DOHH2 (cell line): ENCODE measurements at regions not wholly inside any gene's neighbourhood (a gene's known extent, or its start where the extent isn't known, plus 50 kb on each side); places are given as distances from the start of the nearest gene placed in this dataset.

Experiments
- EZH2phosphoT487 ChIP-seq: fragments of 200-600 bp; sonication (generic); IDR thresholded peaks from 2 replicates; pipeline ENCODE4 v1.6.1; 2017; ENCODE audit warnings: borderline replicate concordance, mild to moderate bottlenecking, antibody characterized with exemption, low read length, moderate library complexity, mixed read lengths
- TF ChIP-seq, protein P1 (sequence below): fragments of 200-600 bp; sonication (generic); IDR thresholded peaks from one replicate; pipeline ENCODE4 v1.5.1; 2014; ENCODE audit warnings: antibody characterized with exemption, mild to moderate bottlenecking, low read depth, low read length; ENCODE audit not compliant: poor library complexity, severe bottlenecking

DNA sequence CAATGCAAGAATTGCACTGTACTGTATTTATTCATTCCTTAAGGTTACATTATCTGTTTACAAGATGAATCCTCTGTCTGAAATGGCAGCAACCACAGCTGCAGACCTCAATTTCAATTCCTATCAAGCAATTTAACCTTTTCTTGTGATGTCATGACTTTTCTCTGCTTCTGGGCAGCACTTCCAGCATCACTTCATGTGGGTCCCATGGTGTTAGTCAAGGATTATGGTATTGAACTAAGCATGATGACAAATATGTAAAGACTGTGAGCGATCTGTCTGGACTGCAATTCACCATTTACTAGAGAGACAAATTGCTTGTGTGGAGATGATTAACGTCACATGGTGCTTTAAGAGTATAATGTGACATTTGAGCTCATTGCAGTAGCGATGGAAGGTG, 90.5 kb upstream of the CCN2 start:
- TF ChIP-seq, protein P1, sequence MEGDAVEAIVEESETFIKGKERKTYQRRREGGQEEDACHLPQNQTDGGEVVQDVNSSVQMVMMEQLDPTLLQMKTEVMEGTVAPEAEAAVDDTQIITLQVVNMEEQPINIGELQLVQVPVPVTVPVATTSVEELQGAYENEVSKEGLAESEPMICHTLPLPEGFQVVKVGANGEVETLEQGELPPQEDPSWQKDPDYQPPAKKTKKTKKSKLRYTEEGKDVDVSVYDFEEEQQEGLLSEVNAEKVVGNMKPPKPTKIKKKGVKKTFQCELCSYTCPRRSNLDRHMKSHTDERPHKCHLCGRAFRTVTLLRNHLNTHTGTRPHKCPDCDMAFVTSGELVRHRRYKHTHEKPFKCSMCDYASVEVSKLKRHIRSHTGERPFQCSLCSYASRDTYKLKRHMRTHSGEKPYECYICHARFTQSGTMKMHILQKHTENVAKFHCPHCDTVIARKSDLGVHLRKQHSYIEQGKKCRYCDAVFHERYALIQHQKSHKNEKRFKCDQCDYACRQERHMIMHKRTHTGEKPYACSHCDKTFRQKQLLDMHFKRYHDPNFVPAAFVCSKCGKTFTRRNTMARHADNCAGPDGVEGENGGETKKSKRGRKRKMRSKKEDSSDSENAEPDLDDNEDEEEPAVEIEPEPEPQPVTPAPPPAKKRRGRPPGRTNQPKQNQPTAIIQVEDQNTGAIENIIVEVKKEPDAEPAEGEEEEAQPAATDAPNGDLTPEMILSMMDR, result no peak
- TF ChIP-seq EZH2phosphoT487, result no peak
